ENCODE measurements at regions not wholly inside any gene's neighbourhood (a gene's known extent, or its start where the extent isn't known, plus 50 kb on each side); places are given as distances from the start of the nearest gene placed in this dataset.
"Not testable (repeated sequence)": the region's sequence is repeated elsewhere in the genome, so short reads cannot be mapped to it uniquely, and the experiment has no call there.

- not testable (repeated sequence) for DNase-seq (ENCODE audit: extremely low read depth, low read depth)
Measured at GRCh38 chr10:55537497-55537896, 736.5 kb upstream of the PCDH15 start.

- DNase-seq (ENCODE audit: extremely low read depth, low read depth) = no peak
Measured at GRCh38 chr10:55519264-55519663, 718.2 kb upstream of the PCDH15 start.

GRCh38 chr10:55518416-55518815, 717.4 kb upstream of the PCDH15 start:
- not testable (repeated sequence) for DNase-seq (ENCODE audit: extremely low read depth, low read depth)

- DNase-seq (ENCODE audit: extremely low read depth, low read depth) = peak; percentile 17
Measured at GRCh38 chr10:55509168-55509567, 708.1 kb upstream of the PCDH15 start.

GRCh38 chr10:55500931-55501559, 700.0 kb upstream of the PCDH15 start:
- peak; percentile 43 for DNase-seq (ENCODE audit: extremely low read depth, low read depth)

- DNase-seq (ENCODE audit: extremely low read depth, low read depth) = no peak
Measured at GRCh38 chr10:55497893-55498499, 697.0 kb upstream of the PCDH15 start.

GRCh38 chr10:55495555-55495954, 694.5 kb upstream of the PCDH15 start:
- no peak for DNase-seq (ENCODE audit: extremely low read depth, low read depth)

- DNase-seq (ENCODE audit: extremely low read depth, low read depth) = no peak
Measured at GRCh38 chr10:55491712-55492111, 690.7 kb upstream of the PCDH15 start.

- no peak for DNase-seq (ENCODE audit: extremely low read depth, low read depth)
Measured at GRCh38 chr10:55485827-55486226, 684.8 kb upstream of the PCDH15 start.

GRCh38 chr10:55476129-55476528, 675.1 kb upstream of the PCDH15 start:
- DNase-seq (ENCODE audit: extremely low read depth, low read depth) = no peak

- no peak for DNase-seq (ENCODE audit: extremely low read depth, low read depth)
Measured at GRCh38 chr10:55474258-55474657, 673.2 kb upstream of the PCDH15 start.

GRCh38 chr10:55470840-55471239, 669.8 kb upstream of the PCDH15 start:
- DNase-seq (ENCODE audit: extremely low read depth, low read depth) = no peak

GRCh38 chr10:55466806-55467504, 665.9 kb upstream of the PCDH15 start:
- no peak for DNase-seq (ENCODE audit: extremely low read depth, low read depth)

- DNase-seq (ENCODE audit: extremely low read depth, low read depth) = no peak
Measured at GRCh38 chr10:55464083-55464482, 663.1 kb upstream of the PCDH15 start.

- DNase-seq (ENCODE audit: extremely low read depth, low read depth) = no peak
Measured at GRCh38 chr10:55460008-55460407, 659.0 kb upstream of the PCDH15 start.

- no peak for DNase-seq (ENCODE audit: extremely low read depth, low read depth)
Measured at GRCh38 chr10:55449981-55450380, 649.0 kb upstream of the PCDH15 start.

- DNase-seq (ENCODE audit: extremely low read depth, low read depth) = no peak
Measured at GRCh38 chr10:55446441-55447002, 645.5 kb upstream of the PCDH15 start.

GRCh38 chr10:55441777-55442176, 640.7 kb upstream of the PCDH15 start:
- DNase-seq (ENCODE audit: extremely low read depth, low read depth) = no peak

GRCh38 chr10:55426138-55426537, 625.1 kb upstream of the PCDH15 start:
- no peak for DNase-seq (ENCODE audit: extremely low read depth, low read depth)

GRCh38 chr10:55410415-55410885, 609.4 kb upstream of the PCDH15 start:
- DNase-seq (ENCODE audit: extremely low read depth, low read depth) = peak; percentile 75

- no peak for DNase-seq (ENCODE audit: extremely low read depth, low read depth)
Measured at GRCh38 chr10:55404094-55404493, 603.1 kb upstream of the PCDH15 start.

Measured in NCI-H460 (cell line).